ENCODE measurements at regions not wholly inside any gene's neighbourhood (a gene's known extent, or its start where the extent isn't known, plus 50 kb on each side); places are given as distances from the start of the nearest gene placed in this dataset.

- no peak for DNase-seq
Measured at GRCh38 chr13:85535316-85536084, 263.7 kb downstream of the SLITRK6 start.

GRCh38 chr13:85533911-85534310, 265.3 kb downstream of the SLITRK6 start:
- DNase-seq: no peak

DNA sequence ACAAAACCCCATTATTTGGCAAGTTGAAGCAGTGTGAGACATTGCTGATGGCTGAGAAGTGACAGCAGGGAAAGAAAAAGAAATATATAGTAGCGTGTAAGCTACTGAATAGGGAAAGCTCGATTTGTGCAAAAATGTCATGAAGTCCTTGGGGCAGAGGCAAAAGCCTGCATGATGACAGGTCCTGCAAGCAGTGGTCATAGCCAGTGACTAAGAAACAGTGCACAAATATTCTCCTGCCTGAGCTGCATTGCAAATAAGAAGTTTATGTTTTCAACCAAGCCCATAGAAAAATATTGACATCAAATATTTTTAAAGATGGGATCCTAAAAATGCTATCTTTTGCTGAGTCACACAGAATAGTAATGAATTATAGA, 270.0 kb downstream of the SLITRK6 start:
- no peak for DNase-seq

GRCh38 chr13:85528491-85529217, 270.6 kb downstream of the SLITRK6 start:
- DNase-seq: no peak

- no peak for DNase-seq
Measured at GRCh38 chr13:85527316-85527715, 271.9 kb downstream of the SLITRK6 start.

DNA sequence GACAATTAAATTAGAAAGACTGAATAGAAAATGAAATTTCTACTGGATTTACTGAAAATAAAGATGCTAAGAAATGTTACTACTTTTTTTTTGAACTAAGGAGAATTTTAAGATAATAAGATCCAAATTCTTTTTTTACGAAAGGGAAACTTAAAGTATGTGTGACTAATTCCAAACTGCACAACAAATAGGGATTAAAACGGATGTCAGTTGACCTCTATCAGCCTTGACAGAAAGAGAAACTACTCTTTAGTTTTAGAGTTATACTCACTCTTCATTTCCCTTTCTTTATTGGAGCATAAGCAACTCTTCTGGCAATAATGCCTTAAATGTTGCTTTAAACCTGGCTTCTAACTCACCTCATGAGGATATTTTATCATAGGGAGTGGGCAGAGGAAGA, 273.8 kb downstream of the SLITRK6 start:
- no peak for DNase-seq

DNA sequence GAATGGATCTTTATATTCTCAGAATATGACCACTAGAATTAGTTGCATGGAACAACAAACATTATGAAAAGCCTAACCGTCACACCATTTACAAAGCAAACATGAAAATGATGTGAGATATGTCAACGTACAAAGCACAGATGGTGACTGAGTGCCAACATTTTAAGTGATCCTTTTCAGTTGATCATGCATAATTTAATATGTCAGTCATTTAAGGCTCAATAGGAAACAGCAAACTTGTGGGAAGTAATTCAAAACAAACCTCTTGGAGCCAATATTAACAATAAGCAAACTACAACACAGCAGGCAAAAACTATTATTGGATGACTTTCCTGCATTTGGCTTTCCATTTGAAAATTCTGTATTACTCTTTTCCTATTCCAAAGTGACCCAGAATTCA, 277.6 kb downstream of the SLITRK6 start:
- DNase-seq: no peak

GRCh38 chr13:85520445-85520844, 278.8 kb downstream of the SLITRK6 start:
- DNase-seq: no peak

- DNase-seq: no peak
Measured at GRCh38 chr13:85519363-85519762, 279.9 kb downstream of the SLITRK6 start.

DNA sequence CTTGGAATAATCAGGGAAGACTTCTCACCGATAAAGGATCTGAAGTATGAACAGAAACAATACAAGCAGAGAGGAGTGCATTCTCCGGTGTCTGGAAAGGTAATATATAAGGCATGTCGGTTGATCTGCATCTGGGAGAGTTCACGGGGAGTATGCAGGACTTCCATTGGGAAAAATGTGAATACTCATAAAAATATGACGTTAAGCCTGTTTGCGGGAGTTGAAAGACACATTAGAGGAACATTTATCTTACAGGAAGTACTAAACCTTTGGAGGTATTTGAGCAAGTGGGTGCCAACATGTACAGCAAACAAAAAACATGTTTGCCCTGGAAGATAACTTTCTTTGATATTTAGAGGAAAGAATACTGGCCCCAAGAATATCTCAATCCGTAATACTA, 286.8 kb downstream of the SLITRK6 start:
- DNase-seq: no peak

GRCh38 chr13:85509512-85509911, 289.7 kb downstream of the SLITRK6 start:
- no peak for DNase-seq

- DNase-seq: no peak
Measured at GRCh38 chr13:85508683-85509329, 290.4 kb downstream of the SLITRK6 start.

DNA sequence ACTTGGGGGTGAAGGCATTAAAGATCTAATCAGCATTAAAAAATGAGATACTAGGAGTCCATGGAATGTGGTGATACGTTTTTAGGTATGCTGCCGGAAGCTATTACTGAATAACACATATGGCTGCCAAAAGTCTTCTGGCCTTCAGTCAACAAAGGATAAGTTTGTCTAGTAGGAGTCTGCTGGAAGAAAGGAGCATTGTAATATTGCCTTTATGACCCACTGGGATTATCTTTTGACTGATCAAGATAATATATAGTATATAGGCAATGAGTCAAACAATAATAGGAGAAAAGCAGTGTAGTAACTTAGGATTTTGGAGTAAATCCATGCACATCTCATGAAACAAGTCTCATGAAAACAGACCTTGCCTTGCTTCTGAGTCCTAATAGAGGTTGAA, 295.4 kb downstream of the SLITRK6 start:
- no peak for DNase-seq

- DNase-seq: no peak
Measured at GRCh38 chr13:85501616-85502015, 297.6 kb downstream of the SLITRK6 start.

DNA sequence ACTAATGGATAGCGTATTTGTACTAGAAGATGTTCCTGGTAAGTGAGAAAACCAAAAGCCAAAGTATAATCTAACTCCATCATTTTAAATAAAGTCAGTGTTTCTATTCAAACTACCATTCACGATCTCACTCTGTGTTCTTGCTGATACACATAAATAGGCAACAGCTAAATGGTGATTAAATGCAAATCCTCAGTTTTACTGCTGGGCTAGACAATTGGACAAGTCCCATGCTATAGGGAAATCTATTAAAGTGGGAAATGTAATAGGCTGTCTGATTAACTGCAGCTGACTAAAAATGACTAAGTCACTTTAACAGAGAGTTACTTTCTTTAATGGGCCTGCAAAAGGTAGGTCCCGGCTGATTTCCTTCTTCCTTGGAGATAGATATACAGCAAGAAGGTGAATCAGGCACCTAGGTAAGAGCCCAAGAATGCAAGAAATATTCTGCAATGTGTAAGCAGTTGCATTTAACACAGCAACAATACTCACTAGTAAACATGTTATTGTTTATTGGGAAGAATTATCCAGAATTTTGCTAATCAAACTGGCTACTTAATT, 298.4 kb downstream of the SLITRK6 start:
- no peak for DNase-seq

DNA sequence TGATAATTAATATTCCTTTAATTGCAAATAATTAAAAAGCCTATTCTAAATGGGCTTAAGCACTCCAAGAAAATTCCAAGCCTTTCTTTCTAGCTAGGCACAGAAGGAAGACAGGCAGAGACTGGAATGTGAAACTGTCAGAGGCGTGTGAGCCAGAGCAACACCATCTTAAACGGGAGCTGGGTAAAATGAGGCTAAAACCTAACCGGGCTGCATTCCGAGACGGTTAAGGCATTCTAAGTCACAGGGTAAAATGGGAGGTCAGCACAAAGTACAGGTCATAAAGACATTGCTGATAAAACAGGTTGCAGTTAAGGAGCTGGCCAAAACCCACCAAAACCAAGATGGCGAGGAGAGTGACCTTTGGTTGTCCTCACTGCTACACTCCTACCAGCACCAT, 300.4 kb downstream of the SLITRK6 start:
- no peak for DNase-seq

DNA sequence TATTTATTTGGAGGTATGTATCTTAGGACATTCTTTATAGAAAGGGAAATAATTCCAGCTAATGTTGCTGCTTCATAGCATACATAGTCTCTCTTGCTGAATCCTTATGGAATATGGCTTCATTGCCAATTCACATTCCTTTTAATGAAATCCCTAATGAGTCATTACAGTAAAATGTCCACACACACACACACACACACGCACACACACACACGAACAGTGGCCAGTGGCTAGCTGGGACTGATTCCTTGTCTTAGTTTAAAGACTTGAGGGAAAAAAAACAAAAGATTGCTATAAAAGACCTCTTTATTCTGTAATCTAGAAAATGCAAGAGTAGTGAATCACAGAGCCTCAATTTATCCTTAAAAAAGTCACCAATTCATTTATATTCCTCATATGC, 301.6 kb downstream of the SLITRK6 start:
- no peak for DNase-seq

DNA sequence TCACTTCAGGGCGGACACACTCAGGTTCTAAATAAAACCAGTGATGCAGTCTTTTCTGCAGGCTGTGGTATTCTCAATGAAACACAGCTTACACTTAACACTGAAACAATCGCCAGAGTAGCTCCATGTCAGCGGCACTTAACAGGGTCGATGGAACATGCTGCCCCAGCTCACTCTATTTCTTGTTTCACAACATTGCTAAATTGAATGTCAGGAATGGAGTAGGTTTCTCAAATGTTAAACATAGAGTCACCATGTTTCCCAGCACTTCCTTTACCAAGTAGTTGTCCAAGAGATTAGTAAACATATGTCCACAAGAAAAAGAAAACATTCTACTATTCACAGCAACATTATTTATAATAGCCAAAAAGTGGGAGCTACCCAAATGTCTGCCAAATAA, 306.9 kb downstream of the SLITRK6 start:
- DNase-seq: no peak

DNA sequence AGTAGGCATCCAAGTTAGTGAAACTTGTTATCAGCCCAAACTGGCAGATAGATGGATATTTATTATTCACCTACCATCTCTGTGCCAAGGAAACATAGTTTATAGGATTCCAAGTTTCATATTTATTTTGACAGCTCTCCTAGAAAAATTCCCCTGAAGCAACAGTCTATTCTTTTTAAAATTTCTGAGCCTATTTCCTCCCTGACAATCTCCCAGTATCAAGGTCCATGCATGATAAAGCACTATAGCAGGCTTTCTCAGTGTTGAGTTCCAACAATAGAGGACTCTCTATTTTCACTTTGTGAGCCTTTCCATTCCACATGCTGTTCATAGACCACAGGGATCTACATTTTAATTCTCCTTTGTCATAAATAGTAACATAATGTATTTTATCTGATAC, 312.6 kb downstream of the SLITRK6 start:
- no peak for DNase-seq

- DNase-seq: no peak
Measured at GRCh38 chr13:85473144-85473543, 326.1 kb downstream of the SLITRK6 start.

DNA sequence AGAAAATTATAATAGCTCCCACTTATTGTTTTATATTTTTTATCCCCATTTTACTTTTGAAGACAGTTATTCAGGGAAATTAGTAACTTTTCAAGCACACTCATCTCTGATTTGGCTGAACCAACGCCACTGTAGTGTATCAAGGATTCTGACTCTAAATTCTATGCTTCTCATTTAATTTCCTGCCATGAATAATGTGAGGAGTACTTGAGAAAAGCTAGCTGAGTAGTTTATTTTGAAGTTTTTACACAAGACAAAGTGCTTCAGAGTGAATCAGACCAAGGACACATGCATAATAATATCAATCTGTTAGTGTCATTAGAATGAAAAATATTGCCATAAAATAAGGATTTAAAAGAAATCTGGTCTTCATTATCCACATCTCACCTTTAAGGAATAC, 329.9 kb downstream of the SLITRK6 start:
- no peak for DNase-seq

DNA sequence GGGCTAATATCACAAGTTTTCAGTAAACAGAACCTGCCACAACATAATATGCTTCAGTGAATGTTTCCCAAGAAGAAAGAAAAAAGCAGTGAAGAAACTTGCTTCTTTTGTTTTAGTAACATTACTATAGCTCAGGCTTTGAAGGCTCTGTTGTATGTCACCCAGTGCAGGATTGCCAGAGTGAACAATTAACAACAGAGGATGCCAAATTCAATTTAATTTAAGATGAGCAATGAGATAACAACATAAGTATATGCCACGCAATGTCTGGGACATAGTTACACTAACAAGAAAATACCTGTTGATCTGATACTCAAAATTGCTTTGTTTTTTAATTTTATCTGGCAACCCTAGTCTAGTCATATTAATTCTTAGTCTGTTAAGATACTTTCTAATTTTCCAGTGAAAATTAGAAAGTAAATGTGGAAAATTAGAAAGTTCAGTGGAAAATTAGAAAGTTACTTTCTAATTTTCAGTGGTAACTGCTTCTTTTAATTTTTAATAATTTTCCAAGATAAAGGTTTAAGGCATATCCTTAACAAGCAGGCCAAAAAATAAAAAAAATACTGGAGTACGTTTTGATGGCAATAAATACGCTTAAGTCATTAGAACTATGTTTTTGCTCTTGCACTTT, 336.3 kb downstream of the SLITRK6 start:
- no peak for DNase-seq

DNA sequence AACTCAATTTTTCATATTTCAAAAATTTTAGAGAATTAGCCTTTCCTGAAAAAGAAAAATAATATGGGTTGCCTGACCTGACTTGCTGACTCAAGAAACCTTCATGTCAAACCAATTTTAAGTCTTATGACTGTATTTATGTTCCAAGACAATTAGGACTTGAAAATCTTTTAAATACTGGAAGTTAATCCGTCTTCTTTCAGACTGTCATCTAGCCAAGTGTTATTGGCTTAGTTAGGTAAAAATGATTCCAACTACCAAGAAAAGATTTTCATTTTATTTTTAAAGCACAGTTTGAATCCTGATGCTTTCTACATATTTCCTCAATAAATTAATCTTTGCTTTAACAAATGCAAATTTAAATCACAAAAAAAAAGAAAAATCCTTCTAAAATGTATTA, 337.6 kb downstream of the SLITRK6 start:
- no peak for DNase-seq
